ENCODE measurements at regions not wholly inside any gene's neighbourhood (a gene's known extent, or its start where the extent isn't known, plus 50 kb on each side); places are given as distances from the start of the nearest gene placed in this dataset.
"Not testable (repeated sequence)": the region's sequence is repeated elsewhere in the genome, so short reads cannot be mapped to it uniquely, and the experiment has no call there.

DNA sequence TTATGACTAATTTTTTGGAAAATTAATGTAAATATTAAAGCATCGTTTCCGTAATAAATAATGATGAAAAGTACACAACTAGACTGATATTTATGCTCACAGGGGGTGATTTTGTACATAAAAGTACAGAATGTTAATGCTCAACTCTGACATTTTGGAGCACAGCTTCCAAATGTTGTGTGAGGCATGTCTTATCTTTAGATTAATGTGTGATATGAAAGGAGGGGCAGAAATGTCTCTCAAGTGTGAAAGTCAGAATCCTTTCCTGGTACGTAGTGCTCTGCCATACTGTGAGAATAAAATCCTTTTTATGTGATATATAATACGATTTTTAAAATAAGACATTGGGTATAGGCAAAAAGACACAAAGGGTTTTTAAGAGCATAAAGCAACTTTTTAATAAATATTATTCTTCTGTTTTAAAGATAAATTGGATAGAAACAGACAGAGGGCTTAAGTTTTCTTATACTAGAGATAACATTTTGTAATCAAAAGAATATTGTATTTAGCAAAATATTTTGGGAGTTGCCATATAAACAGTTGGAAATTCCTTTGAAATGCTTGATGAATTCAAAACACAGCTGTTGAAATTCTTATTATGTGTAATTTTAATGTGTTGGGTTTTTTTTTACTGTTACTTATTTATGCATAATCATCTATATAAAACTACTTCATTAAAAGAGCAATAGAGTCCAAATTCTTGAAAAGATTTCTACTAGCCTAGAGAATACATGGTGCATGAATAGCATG is 389.7 kb downstream of the RAP2B start:
- DNase-seq (ENCODE audit: low spot score): no peak

DNA sequence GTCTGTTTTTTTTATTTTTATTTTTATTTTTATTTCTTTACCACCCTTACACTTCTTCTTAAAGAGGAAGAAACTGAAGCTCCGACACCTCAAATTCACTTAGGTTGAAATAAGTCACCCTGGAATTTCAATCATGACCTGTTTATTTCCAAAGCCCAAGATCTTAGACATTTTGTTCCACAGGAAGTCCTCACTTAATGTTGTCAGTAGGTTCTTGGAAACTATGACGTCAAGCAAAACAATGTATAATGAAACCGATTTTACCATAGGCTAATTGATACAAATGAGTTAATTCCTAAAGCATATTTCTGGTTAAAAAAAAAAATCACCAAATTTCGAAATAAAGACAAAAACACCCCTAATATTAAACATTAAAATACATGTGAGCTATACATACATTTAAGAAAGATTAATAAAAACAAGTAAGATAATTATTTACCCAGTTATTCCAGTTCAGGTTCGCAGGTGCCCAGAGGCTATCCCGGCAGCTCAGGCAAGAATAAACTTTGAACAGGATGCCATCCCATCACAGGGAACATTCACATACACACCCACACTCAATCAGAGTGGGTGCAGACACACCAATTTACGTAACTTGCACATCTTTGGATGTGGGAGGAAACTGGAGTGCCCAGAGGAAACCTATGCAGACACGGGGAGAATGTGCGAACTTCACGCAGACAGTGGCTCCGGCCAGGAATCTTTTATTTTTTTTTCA is 391.0 kb downstream of the RAP2B start:
- DNase-seq (ENCODE audit: low spot score): no peak

DNA sequence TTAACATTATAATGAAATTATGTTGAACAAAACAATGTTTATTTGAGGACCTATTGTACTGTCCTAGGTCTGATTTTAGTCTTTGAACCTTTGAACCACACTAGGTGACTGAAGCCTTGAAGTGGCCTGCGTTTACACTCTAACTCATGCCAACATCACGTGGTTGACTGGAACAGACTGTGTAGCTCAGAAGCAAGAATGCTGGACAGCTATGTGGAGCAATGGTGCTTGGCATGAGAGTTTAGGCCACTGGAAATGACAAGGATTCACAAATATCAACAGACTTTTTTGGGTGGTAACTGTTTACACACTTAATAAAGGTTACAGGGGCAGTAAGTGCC is 391.5 kb downstream of the RAP2B start:
- no peak for DNase-seq (ENCODE audit: low spot score)

DNA sequence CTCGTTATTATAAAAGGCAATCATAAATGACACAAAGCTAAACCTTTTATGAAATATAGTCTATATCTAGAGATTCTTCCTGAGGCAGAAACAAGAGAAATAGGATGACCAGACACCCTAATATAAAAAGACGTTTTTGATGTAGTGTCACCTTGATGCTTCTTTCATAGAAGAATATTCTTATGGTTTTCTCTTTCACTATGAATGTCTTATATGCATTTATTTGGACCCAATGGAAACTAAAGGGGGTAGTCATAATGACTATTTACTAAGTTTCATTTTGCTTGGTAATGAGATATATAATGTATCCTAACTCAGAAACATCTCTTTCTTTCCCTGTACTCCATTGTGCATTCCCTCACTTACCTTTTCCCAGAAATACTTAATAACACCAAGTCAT is 393.9 kb downstream of the RAP2B start:
- DNase-seq (ENCODE audit: low spot score): no peak

DNA sequence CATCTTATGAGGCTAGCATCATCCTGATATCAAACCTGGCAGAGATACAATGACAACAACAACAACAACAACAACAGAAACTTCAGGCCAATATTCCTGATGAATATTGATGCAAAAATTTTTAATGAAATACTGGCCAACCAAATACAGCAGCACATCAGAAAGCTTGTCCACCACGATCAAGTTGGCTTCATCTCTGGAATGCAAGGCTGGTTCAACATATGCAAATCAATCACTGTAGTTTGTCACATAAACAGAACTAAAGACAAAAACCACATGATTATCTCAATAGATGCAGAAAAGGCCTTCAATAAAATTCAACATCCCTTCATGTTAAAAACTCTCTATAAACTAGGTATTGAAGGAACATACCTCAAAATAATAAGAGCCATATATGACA is 397.3 kb downstream of the RAP2B start:
- DNase-seq (ENCODE audit: low spot score): not testable (repeated sequence)

DNA sequence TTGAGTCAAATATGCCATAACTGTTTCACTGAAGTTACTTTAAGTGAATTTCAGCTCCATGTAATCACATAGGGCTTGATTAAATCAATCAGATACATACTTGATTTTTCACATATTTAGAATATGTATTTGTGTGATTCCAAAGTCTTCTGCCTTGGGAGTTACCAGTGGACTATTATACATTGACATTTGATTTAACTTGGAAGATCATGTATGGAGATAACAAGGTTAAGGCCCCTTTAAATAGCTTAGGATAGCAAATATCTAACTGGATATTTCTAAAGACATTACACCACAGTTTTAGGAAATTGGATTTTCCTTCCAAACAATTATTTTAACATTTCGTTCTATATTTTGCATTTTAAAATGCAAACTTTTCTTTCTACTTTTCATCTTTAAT is 405.0 kb downstream of the RAP2B start:
- DNase-seq (ENCODE audit: low spot score): no peak

DNA sequence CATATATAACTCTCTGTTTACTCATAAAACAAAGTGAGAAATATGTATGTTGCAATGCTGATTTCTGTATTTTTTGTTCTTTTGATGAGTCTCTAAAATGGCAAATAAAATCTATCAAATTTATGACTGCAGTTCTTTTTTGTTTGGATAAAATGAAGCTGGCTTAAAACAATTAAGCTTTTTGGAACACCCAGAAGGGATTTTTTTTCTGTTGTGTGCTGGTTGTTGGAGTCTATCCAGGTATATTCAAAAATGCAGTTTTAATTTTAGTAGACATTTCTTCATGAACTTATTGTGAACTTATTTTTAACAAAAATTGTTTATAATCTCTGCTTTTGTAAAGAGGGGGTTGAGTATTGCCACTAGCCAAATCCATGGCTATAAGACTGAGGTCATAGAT is 405.5 kb downstream of the RAP2B start:
- DNase-seq (ENCODE audit: low spot score): no peak

DNA sequence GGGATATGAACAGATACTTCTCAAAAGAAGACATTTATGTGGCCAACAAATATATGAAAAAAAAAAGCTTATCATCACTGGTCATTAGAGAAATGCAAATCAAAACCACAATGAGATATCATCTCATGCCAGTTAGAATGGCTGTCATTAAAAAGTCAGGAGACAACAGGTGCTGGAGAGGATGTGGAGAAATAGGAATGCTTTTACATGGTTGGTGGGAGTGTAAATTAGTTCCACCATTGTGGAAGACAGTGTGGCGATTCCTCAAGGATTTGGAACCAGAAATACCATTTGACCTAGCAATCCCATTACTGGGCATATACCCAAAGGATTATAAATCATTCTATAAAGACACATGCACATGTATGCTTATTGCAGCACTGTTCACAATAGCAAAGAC is 408.5 kb downstream of the RAP2B start:
- DNase-seq (ENCODE audit: low spot score): not testable (repeated sequence)

DNA sequence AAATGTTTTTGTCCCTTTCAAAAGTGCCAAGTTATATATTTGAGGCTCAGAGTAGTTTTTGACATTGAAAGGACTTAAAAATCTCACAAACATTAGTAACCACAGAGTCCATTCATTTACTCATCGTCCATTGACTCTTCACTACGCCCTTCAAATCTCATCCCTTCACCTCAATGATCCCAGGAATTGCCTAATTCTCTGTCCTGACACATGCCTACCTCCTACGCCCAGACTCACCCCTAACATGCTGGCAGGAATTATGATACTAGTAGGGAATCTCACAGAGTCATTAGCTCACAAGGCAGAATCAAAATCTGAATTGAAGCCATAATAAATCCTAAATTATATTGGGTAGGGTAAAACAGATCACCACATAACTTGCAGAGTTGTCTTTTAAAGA is 410.1 kb downstream of the RAP2B start:
- DNase-seq (ENCODE audit: low spot score): no peak

DNA sequence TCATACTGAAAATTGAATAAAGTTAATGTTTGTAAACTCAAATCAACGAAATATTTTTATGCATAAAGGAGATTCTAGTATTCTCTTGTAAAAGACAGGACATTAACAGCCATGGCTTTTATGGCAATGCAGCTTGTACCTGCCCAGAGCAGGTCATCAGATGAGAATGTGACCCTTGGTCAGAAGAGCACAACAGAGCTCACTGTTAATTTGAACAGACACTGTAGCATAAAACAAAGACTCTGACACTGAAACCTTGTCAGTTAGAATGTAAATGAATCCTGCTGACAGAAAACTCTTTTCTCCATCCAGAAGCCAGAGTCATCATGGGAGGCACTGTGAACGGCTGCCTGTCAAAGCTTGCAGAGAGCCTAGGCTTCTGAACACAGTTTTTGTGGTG is 410.6 kb downstream of the RAP2B start:
- no peak for DNase-seq (ENCODE audit: low spot score)

DNA sequence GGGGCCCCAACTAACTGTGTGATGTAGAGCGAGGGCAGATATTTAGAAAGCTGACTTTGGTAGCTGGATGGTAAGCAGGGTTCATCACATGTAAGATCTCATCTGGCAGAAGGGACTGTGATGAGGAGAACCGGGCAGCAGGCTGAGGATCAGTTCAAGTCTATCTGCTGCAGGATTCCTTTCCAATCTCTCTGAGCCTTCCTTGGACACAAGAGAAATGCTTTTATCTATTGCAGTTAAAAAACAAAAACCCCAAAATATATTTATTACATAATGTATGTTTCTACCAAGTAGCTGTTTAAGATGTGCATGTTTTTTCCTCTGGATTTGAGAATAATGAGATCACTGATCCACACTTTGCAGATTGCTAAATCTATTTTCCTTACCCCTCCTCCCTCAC is 411.5 kb downstream of the RAP2B start:
- DNase-seq (ENCODE audit: low spot score): no peak

DNA sequence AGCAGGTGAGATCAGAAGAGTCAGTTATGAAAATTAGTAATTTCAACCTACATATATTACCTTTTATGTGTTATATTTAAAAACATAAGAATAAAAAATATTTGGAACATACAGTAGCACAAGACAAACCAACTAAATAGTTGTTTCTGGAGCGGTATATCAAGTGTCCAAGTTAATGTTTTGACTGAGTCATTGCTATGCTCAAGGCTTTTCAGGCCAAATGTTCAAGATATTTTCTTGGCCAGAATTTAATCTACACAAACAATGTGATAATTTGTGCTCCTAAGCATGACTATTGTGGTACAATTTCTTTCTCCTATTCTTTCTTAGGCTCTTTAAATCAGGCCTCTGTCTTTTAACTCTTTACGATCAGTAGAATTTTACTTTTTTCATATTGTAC is 412.4 kb downstream of the RAP2B start:
- DNase-seq (ENCODE audit: low spot score): no peak

DNA sequence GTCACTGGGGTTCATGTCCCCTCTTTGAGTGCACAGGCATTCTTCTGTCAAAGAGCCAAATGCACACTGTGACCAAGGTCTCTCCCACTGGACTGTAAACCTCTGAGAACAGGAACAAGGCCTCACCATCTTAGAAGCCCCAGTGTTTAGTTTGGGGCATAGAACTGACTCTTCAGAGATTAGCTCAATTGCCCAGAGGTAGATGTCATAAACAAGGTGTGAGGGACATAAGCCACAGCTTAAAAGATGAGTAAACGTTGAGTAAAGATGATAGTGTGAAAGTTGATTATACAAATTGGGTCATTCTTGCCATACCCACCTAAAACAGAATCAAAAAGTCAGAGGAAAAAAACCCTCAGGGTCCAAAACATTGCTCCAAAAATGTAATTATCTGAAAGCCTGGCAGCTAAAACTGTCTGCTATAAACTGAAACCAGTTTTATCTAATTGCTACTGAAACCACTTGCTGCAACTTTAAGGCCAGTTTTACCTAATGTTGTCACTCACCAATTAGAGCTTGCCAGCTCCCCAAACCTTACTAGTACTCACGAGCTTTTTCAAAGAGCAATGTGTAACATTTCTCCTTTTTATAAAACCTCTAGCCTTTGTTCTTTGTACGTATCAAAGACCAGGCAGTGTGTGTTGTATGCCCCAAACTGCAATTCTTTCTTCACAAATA is 415.2 kb downstream of the RAP2B start:
- DNase-seq (ENCODE audit: low spot score): no peak

DNA sequence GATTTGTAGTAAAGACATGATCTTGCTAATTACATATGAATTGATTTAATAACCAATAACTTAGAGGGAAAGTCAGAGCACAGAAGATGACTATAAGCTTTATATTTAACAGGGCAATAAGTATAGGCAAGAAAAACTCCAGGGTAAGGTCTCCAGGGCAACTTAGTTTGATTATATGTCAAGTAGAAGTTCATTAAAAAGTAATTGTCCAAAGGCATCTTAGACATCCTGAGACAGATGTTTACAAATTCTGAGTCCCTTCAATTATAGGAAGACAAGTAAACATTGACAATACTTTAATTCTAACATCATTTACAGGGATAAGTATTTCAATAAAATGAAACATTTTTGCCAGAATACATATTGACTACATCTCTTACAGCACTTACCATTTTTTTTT is 416.0 kb downstream of the RAP2B start:
- DNase-seq (ENCODE audit: low spot score): no peak

DNA sequence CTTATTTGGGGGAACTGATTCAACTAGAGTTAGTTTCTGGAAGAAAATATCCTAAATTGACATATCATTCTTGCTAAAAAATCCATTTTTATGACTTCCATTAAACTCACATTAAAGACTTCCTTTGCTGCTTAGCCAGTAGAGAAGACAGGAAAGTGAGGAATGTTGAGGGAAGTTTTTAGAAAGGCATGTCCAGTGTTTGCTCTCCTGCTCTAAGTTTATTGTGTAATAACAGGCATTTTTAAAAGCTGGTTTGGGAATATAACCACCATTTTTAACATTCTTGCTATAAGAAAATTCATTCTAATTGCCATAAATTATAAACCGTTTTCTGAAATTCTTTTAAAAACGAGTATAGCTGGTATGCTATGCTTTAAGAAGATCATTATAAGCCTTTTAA is 428.0 kb downstream of the RAP2B start:
- DNase-seq (ENCODE audit: low spot score): no peak

DNA sequence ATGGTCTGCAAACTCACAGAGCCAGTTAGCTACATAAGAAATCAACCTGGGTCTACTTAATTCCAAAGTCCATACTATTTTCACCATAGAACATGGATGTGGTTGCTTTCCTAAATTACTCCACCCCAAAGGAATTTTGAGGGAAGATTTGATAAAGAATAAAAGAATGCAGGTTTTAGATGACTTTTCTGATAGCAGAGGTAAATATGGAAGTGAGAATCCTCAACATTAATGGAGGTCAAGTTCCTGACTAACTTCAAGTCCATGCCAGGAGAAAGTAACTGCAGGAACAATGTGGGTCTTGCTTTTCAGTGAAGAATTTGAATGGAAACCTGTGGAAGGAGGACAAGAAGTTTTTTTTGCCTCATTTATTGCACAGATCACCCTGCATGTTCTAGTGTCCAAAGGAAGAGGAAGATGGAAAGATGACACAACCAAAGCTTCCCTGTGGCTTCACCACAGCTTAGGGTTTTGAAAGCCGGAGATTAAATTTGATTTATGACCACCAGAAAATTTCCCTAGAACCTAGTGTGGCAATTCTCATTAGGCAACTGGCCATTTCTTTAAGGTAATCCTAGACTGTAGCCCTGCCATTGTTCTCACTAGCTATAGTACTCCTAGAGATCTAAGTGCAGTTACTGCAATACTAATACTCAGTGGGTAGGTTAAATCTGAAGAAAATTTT is 429.7 kb downstream of the RAP2B start:
- DNase-seq (ENCODE audit: low spot score): no peak

DNA sequence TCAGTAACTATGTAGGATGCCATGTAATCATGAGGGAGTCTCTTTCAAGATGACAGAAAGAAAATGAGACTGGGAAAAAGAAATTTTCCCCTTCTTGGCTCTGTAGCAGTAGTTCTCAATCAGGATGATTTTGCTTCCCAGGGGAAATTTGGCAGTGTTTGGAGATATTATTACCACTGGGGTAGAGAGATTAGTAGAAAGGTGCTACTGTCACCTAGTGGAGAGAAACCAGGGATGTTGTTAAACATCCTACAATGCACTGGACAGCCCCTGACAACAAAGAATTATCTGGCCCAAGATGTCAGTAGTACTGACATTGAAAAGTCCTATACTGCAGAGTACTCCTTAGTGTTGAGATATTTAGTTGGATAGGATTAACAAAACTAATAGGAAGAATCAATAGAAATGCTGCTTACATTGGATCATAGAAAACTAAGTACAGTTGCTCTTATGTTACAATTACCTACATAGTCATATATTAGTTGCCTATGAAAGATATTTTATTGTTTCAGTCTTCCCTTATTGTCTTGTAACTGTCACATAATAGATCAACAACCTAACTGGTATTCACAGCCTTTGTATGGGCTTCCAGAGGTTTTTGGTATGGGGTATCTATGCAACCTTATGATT is 433.3 kb downstream of the RAP2B start:
- DNase-seq (ENCODE audit: low spot score): peak; percentile 23

DNA sequence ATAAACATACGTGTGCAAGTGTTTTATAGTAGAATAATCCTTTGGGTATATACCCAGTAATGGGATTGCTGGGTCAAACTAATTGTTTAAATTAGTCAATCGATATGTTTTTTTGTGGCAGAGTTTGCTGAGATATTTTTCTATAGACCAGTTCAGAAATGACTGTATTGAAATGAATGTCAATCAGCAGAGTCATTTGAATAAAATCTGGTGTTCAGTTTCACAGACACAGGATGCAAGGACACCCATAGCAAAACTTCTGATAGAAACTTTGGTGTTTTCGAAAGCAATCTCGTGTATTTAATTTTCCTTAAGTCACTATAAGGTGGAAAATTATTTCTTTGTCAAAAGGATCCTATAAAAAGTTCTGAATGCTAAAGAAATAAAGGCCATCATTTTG is 434.4 kb downstream of the RAP2B start:
- no peak for DNase-seq (ENCODE audit: low spot score)

DNA sequence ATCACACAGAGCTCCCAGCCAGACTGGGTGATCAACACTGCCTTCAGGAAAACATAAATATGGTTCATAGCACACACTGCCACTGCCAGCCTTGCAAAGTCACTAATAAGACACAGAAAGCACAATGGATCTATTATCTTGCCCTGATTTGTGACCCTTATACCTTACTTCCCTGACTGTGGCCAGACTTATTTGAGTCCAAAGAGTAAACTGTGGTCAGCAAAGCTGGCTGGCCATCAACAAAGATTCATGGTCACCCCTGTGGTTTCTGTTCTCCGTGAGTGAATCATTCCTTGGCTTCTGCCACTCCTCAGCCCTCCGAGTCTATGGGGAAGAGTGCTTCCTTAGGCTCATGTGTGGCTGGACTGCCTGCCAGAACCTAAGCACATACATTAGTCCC is 437.7 kb downstream of the RAP2B start:
- peak; percentile 81 for DNase-seq (ENCODE audit: low spot score)

DNA sequence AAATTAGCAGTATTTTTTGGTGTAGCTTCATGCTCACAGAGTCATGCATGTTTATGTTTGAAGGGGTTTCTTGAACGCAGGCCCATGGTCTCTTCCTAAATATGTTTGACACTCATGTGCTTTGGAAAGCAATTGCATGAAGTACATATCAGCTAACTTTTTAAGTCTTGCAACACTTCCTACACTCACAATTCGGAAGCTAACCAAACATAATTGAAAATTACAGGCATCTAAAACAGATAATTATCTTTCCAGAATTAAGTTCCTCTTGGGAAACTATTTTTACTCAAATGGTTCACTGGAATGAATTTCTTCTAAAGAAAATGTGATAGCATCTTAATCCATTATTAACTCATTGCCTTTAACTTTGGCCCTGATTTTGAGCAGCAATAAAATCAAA is 438.9 kb downstream of the RAP2B start:
- no peak for DNase-seq (ENCODE audit: low spot score)

DNA sequence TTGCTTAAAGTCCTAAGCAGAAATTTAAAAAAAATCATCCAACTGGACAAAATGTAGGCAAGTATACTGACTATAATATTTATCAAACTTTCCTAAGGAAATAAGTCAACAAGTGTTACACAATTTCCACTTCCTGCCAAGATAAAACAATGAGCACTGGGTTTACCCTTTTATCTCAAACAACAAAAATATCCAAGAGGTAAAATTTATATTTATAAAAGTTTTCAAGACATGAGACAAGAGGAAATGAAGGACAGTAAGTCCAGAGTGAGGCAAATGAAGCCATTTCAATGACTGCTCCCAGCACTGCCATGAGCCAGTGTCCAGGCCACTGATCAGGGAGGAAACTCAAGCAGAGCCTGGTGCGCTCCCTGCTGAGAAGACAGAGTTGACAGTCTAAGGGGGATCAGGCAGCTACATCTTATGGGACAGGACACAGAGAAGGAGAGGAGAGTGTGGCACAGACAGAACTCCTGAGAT is 439.4 kb downstream of the RAP2B start:
- DNase-seq (ENCODE audit: low spot score): no peak

DNA sequence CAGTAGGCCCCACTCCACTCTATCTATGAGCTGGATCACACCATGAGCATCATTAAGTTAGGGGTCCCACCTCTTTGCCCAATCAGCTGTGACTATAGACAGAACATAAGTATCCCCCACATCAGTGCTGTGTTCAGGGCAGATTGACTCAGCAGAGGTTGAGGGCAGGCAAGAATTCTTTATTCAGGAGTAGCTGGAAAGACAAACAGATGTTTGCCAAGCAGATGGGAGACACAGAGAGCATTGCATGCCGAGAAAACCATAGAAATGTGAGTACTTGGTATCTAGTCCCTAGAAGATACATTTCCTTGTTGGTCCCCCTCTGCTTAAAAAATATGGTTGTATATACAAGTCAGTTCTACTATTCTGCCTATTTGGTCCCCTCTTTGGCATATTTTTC is 440.8 kb downstream of the RAP2B start:
- no peak for DNase-seq (ENCODE audit: low spot score)
